ENCODE measurements at regions not wholly inside any gene's neighbourhood (a gene's known extent, or its start where the extent isn't known, plus 50 kb on each side); places are given as distances from the start of the nearest gene placed in this dataset.

GRCh38 chr5:89199306-89199705 lies 316.3 kb upstream of the MEF2C start:
- TF ChIP-seq, protein P1, sequence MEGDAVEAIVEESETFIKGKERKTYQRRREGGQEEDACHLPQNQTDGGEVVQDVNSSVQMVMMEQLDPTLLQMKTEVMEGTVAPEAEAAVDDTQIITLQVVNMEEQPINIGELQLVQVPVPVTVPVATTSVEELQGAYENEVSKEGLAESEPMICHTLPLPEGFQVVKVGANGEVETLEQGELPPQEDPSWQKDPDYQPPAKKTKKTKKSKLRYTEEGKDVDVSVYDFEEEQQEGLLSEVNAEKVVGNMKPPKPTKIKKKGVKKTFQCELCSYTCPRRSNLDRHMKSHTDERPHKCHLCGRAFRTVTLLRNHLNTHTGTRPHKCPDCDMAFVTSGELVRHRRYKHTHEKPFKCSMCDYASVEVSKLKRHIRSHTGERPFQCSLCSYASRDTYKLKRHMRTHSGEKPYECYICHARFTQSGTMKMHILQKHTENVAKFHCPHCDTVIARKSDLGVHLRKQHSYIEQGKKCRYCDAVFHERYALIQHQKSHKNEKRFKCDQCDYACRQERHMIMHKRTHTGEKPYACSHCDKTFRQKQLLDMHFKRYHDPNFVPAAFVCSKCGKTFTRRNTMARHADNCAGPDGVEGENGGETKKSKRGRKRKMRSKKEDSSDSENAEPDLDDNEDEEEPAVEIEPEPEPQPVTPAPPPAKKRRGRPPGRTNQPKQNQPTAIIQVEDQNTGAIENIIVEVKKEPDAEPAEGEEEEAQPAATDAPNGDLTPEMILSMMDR (IDR thresholded peaks at IDR 0.05; ENCODE audit: control extremely low read depth, extremely low read depth): no peak
- 95% methylated on average over 2 of the region's 2 CpGs for WGBS, 2 donors
- no peak for ATAC-seq (ENCODE audit: insufficient read depth, low FRiP score)

DNA sequence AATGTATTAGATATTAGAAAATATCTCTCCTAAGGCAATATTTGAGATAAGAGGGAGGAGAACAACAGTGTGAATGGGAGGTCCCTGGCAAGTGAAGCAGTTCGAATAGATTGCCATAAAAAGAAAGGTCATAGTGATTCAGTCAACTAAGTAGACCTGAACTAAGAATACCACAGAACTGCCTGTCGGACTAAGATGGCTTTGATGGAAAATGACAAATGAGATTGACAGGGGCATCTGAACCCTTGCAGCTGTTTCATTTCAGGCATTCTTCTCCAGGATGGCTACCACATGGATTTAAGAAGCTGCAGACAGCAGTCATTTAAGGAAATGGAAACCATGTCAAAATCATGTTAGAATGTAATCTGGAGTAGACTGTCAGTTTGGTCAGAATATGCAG lies 308.4 kb upstream of the MEF2C start:
- TF ChIP-seq, protein P1 (IDR thresholded peaks at IDR 0.05; ENCODE audit: control extremely low read depth, extremely low read depth): no peak
- Histone ChIP-seq H3K27ac (ENCODE audit: low read depth in 1 of 2, low read length in 1 of 2) (no peak overlapping the region), H3K9ac (ENCODE audit: insufficient read depth in 1 of 2, low read length in 2 of 2) (no peak overlapping the region), H3K4me3 (no peak overlapping the region), H3K9me3 (ENCODE audit: control insufficient read depth in 4 of 4, insufficient read depth in 3 of 4, low read length in 3 of 4) (peaks cover 0 to 2% (median 0%) of the 10 kb centered on the region in 4 donors), H3K4me1 (ENCODE audit: control insufficient read depth in 5 of 5, insufficient read depth in 5 of 5, low read length in 5 of 5) (no peaks in the 10 kb centered on the region), H3K36me3 (ENCODE audit: control insufficient read depth in 4 of 4, insufficient read depth in 4 of 4, low read length in 4 of 4) (no peaks in the 10 kb centered on the region), H3K27me3 (ENCODE audit: control insufficient read depth in 3 of 3, insufficient read depth in 3 of 3, low read length in 2 of 3) (no peaks in the 10 kb centered on the region)
- DNase-seq (no peak), ATAC-seq (ENCODE audit: insufficient read depth, low FRiP score) (no peak)
- 81 to 84% methylated on average over 2 of the region's 2 CpGs for WGBS, 2 donors

More at GRCh38 chr5:89199306-89199705, 316.3 kb upstream of the MEF2C start:
- no peaks in the 10 kb centered on the region for H3K4me1 ChIP-seq (ENCODE audit: control insufficient read depth in 5 of 5, insufficient read depth in 5 of 5, low read length in 5 of 5)
- H3K27me3 ChIP-seq (ENCODE audit: control insufficient read depth in 3 of 3, insufficient read depth in 3 of 3, low read length in 2 of 3): no peaks in the 10 kb centered on the region
- H3K9me3 ChIP-seq (ENCODE audit: control insufficient read depth in 4 of 4, insufficient read depth in 3 of 4, low read length in 3 of 4): peaks cover 4 to 10% (median 8%) of the 10 kb centered on the region in 4 donors
- H3K4me3 ChIP-seq: no peak overlapping the region
- no peak overlapping the region for H3K27ac ChIP-seq (ENCODE audit: low read depth in 1 of 2, low read length in 1 of 2)
- H3K9ac ChIP-seq (ENCODE audit: insufficient read depth in 1 of 2, low read length in 2 of 2): no peak overlapping the region
- no peak for DNase-seq
- no peaks in the 10 kb centered on the region for H3K36me3 ChIP-seq (ENCODE audit: control insufficient read depth in 4 of 4, insufficient read depth in 4 of 4, low read length in 4 of 4)

DNA sequence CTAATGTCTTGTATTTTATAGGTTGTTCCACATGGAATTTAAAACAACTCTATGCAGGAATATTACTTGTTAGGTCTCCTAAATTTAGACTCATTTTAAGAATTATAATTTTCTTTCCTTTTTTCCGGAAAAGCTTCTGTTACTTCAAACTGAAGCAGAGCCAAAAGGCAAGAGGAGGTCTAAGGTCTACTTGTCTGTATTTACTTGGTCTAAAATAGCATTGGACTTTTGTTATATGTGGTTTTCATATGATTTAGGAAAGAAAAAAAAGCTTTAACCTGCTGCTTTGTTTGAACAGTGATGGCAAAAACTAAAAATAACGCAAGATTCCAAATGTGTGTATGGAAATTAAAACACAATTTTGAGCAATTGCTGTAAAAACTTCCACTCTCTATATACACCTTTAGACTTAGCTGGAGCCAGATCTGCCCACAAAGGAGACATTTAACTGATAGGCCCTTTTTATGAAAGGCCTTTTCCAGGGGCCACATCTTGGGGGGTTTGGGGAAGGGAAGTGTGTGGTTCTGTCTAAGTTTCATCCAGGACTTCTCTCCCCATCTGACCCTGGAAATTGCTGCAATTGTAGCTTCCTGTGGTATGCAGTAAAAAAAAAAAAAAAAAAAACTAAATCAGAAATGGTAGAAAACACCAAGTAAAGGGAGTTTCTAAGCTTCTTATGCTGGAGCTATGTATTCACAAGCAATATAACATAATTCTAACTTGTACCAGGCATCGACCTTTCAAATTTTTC lies 307.7 kb upstream of the MEF2C start:
- TF ChIP-seq, protein P1 (IDR thresholded peaks at IDR 0.05; ENCODE audit: control extremely low read depth, extremely low read depth): no peak

More for the DNA sequence above, 307.7 kb upstream of the MEF2C start:
- ATAC-seq (ENCODE audit: insufficient read depth, low FRiP score) (no peak), DNase-seq (no peak)
- H3K36me3 ChIP-seq (ENCODE audit: control insufficient read depth in 4 of 4, insufficient read depth in 4 of 4, low read length in 4 of 4): no peaks in the 10 kb centered on the region
- H3K27ac ChIP-seq (ENCODE audit: low read depth in 1 of 2, low read length in 1 of 2): no peak overlapping the region
- H3K9ac ChIP-seq (ENCODE audit: insufficient read depth in 1 of 2, low read length in 2 of 2): no peak overlapping the region
- no peaks in the 10 kb centered on the region for H3K27me3 ChIP-seq (ENCODE audit: control insufficient read depth in 3 of 3, insufficient read depth in 3 of 3, low read length in 2 of 3)
- 80 to 82% methylated on average over 3 of the region's 3 CpGs for WGBS, 2 donors
- peaks cover 0 to 2% (median 0%) of the 10 kb centered on the region in 4 donors for H3K9me3 ChIP-seq (ENCODE audit: control insufficient read depth in 4 of 4, insufficient read depth in 3 of 4, low read length in 3 of 4)
- no peak overlapping the region for H3K4me3 ChIP-seq
- no peaks in the 10 kb centered on the region for H3K4me1 ChIP-seq (ENCODE audit: control insufficient read depth in 5 of 5, insufficient read depth in 5 of 5, low read length in 5 of 5)

All from lung (tissue), 11 donors.